Calu3 (cell line): ENCODE measurements at regions not wholly inside any gene's neighbourhood (a gene's known extent, or its start where the extent isn't known, plus 50 kb on each side); places are given as distances from the start of the nearest gene placed in this dataset.

ENCODE experiments used
- BruUV-seq: library from RNA; stranded (reverse); fragments of 400-500 nt; replicated peaks from 2 replicates; lab custom pipeline; 2021; lab: Mats Ljungman, UMichigan
- CTCF ChIA-PET: fragments of 300-600 bp; sonication (Branson Sonifier 250); formaldehyde crosslinking; loops from one replicate; lab custom pipeline; 2022; ENCODE audit warnings: antibody characterized with exemption; lab: Charles Lee
- DNase-seq: peaks from one replicate; pipeline ENCODE4 v3.0.0; 2022
- H3K27ac Mint-ChIP-seq: one replicate; pipeline ENCODE4 v1.8.0; 2022; ENCODE audit warnings: mixed read lengths; ENCODE audit not compliant: unreplicated experiment
- H3K27me3 Mint-ChIP-seq: one replicate; pipeline ENCODE4 v1.8.0; 2022; ENCODE audit warnings: mixed read lengths; ENCODE audit not compliant: unreplicated experiment
- H3K36me3 Mint-ChIP-seq: one replicate; pipeline ENCODE4 v1.8.0; 2022; ENCODE audit warnings: mild to moderate bottlenecking, moderate library complexity, mixed read lengths; ENCODE audit not compliant: insufficient read depth, unreplicated experiment
- H3K4me1 Mint-ChIP-seq: one replicate; pipeline ENCODE4 v1.8.0; 2022; ENCODE audit warnings: mild to moderate bottlenecking, low read depth, mixed read lengths; ENCODE audit not compliant: unreplicated experiment
- H3K4me3 Mint-ChIP-seq: one replicate; pipeline ENCODE4 v1.8.0; 2022; ENCODE audit warnings: mild to moderate bottlenecking, low read depth, moderate library complexity, mixed read lengths; ENCODE audit not compliant: unreplicated experiment
- H3K9me3 Mint-ChIP-seq: one replicate; pipeline ENCODE4 v1.8.0; 2022; ENCODE audit warnings: low read depth, mixed read lengths; ENCODE audit not compliant: unreplicated experiment
- CTCF ChIP-seq: fragments of 200-600 bp; IDR thresholded peaks from one replicate; pipeline ENCODE4 v1.8.0; 2022; ENCODE audit warnings: antibody characterized with exemption; ENCODE audit not compliant: unreplicated experiment
- intact Hi-C: fragments of 100-400 bp; cut with micrococcal nuclease; formaldehyde crosslinking; loops from one replicate; pipeline ENCODE4 v1.10.0; 2022; ENCODE audit not compliant: unreplicated experiment

DNA sequence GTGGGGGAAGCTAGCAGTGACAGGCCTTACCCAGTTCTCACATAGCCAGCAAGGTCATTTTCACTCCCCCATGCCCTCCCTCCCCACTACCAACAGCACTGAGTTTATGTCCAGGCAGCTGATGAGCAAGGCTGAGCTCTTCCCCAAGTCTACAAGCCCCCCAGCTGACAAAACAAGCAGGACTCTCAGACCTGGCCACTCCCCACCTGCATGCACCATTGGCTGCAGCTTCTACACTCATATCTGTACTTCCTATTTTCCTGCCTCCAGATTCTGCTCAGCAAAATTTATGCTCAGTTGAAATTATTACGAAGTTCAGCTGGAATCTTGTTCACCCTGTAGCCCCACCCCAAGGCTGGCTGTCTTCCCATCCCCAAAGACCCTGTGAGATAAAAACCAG lies 339.3 kb downstream of the ARL6IP6 start:
- DNase-seq: no peak
- Mint-ChIP-seq H3K36me3 (no peaks in the 10 kb centered on the region), H3K27me3 (no peaks in the 10 kb centered on the region), H3K4me3 (no peak overlapping the region), H3K27ac (no peak overlapping the region), H3K9me3 (no peaks in the 10 kb centered on the region), H3K4me1 (peaks cover 13% of the 10 kb centered on the region)
- intact Hi-C loops: no loop called here
- CTCF ChIA-PET: no interaction called here
- no peak for TF ChIP-seq CTCF
- no TSS peak for BruUV-seq

- intact Hi-C loops: no loop called here
- no peak for DNase-seq
- Mint-ChIP-seq H3K27ac (no peak overlapping the region), H3K36me3 (no peaks in the 10 kb centered on the region), H3K27me3 (no peaks in the 10 kb centered on the region), H3K4me1 (peaks cover 13% of the 10 kb centered on the region), H3K9me3 (no peaks in the 10 kb centered on the region), H3K4me3 (no peak overlapping the region)
- no peak for TF ChIP-seq CTCF
- BruUV-seq: no TSS peak
- CTCF ChIA-PET: no interaction called here
Observed at GRCh38 chr2:153055182-153055581, 336.8 kb downstream of the ARL6IP6 start.

DNA sequence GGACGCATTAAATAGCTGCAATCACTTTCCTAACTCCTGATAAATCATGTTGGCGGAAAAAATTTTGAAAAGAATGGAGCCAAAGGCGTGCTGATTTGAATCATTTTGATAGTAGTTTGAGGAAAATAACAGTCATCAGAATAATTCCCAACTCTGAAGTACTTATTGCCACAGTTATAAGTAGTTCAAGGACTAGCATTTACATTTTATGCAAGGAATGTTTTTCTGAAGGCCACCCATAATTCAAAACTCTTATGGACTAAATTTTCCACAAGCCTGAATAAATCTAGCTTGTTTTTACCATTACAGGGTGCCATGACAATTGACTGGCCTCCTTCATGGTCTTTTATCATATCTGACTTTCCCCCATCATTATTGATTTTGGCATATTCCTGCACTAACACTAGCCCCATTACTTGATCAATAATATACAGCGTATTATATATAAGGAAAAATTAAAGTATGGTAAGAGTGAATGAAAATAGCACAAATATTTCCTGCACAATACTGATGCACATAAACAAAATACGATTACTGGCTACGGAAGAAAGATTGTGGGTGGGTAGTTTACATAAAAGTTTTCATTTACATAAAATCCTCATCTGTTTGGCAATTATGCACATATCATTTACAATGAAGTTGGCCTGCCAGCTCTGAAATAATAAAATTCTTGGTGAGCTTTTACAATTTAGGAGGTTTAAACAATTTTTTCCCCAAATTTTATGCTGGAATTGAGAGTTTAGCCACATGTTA lies 334.6 kb downstream of the ARL6IP6 start:
- Mint-ChIP-seq H3K36me3 (no peaks in the 10 kb centered on the region), H3K27ac (no peak overlapping the region), H3K27me3 (no peaks in the 10 kb centered on the region), H3K4me3 (no peak overlapping the region), H3K4me1 (no peaks in the 10 kb centered on the region), H3K9me3 (no peaks in the 10 kb centered on the region)
- no peak for DNase-seq
- no TSS peak for BruUV-seq
- CTCF ChIA-PET: no interaction called here
- TF ChIP-seq CTCF: no peak
- intact Hi-C loops: no loop called here

DNA sequence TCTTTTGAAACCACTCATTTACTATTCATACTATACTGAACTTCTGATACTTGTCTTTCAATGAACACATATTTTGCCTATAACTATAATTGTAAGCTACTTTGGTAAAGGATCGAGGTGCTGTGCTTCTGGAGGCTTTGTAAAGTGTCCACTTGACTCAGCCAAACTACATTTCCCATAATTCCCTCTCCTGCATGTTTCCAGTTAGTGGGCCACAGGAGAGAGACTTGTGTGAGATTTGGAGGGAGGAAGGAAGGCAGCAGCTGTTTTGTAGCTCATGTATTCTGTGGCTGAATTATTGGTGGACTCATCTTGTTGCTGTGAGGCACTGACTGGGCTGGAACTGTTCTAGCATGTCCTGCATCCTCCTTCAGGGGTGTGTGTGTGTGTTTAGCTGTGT lies 328.8 kb downstream of the ARL6IP6 start:
- CTCF ChIA-PET: no interaction called here
- no peaks in the 10 kb centered on the region for H3K27me3 Mint-ChIP-seq
- H3K4me1 Mint-ChIP-seq: peaks cover 8% of the 10 kb centered on the region
- no peak for TF ChIP-seq CTCF
- intact Hi-C loops: no loop called here
- no peak for DNase-seq
- no peak overlapping the region for H3K27ac Mint-ChIP-seq
- H3K36me3 Mint-ChIP-seq: no peaks in the 10 kb centered on the region
- H3K9me3 Mint-ChIP-seq: no peaks in the 10 kb centered on the region
- H3K4me3 Mint-ChIP-seq: no peak overlapping the region
- no TSS peak for BruUV-seq
